K562 (cell line): ENCODE measurements at regions not wholly inside any gene's neighbourhood (a gene's known extent, or its start where the extent isn't known, plus 50 kb on each side); places are given as distances from the start of the nearest gene placed in this dataset.

Experiments used
- ATAC-seq: fragments of 200-7000 bp; cut with Tn5 transposase; 3 replicates; pipeline ENCODE4 v1.9.1; 2020; ENCODE audit warnings: moderate library complexity
- BruUV-seq: library from RNA; stranded (reverse); fragments of 400-500 nt; replicated peaks from 2 replicates; lab custom pipeline; 2021; lab: Mats Ljungman, UMichigan
- CTCF ChIA-PET: fragments of 300-600 bp; formaldehyde crosslinking; extraction: SDS; loops from one replicate; lab custom pipeline; 2021; ENCODE audit warnings: low intra/inter-chr PET ratio; lab: Yijun Ruan, JAX
- POLR2A ChIA-PET: fragments of 300-600, 350-650 bp; sonication (Branson Sonifier 250); formaldehyde crosslinking; extraction: SDS; loops from one replicate; lab custom pipeline; 2021; ENCODE audit warnings: antibody characterized with exemption, inconsistent platforms; lab: Yijun Ruan, JAX
- DNase-seq, 4 experiments: peaks; one replicate each; pipeline versions ENCODE4 v3.0.0 to v3.0.0-alpha.2; 2011 to 2018; ENCODE audit warnings: low spot score in 3 of 4, mixed read lengths in 3 of 4; ENCODE audit errors: extremely low read depth in 1 of 4
- FAIRE-seq: peaks from 2 replicates; lab custom pipeline; 2011; peaks lifted over from hg19 to GRCh38; lab: Jason Lieb, UNC
- H2AFZ ChIP-seq: 2 replicates; pipeline ENCODE4 v1.6.0; 2011; ENCODE audit warnings: low read depth, low read length, control low read depth, inconsistent platforms
- H3K27ac ChIP-seq: fragments of 200-600 bp; 3 replicates; pipeline ENCODE4 v1.8.0; 2011; ENCODE audit warnings: low read depth, mild to moderate bottlenecking, control low read depth, inconsistent platforms, low read length, moderate library complexity, mixed read lengths; ENCODE audit errors: extremely low read depth
- H3K27me3 ChIP-seq, 2 experiments: fragments of 300-600 bp in 1 of 2; 2 replicates in 1 of 2; 3 replicates in 1 of 2; pipeline versions ENCODE4 v1.6.0 to v1.8.0; 2011; ENCODE audit warnings: inconsistent platforms in 2 of 2, low read length in 2 of 2, mild to moderate bottlenecking in 1 of 2, mixed read lengths in 1 of 2, moderate library complexity in 1 of 2; ENCODE audit not compliant: control insufficient read depth in 2 of 2, insufficient read depth in 2 of 2
- H3K36me3 ChIP-seq: fragments of 300-600 bp; 3 replicates; pipeline ENCODE4 v1.8.0; 2011; ENCODE audit warnings: mild to moderate bottlenecking, low read length, inconsistent platforms; ENCODE audit not compliant: control insufficient read depth, insufficient read depth
- H3K4me1 ChIP-seq, 2 experiments: fragments of 200-600 bp in 1 of 2; replicated peaks in 1 of 2; 2 replicates in 1 of 2; 3 replicates in 1 of 2; pipeline versions ENCODE4 v1.5.1 to v1.8.0; 2011; ENCODE audit warnings: inconsistent platforms in 2 of 2, low read length in 2 of 2, mild to moderate bottlenecking in 1 of 2, mixed read lengths in 1 of 2, moderate library complexity in 1 of 2; ENCODE audit not compliant: control insufficient read depth in 2 of 2, insufficient read depth in 2 of 2
- H3K4me2 ChIP-seq: 2 replicates; pipeline ENCODE4 v1.6.1; 2011; ENCODE audit warnings: low read length, control low read depth, inconsistent platforms, mixed read lengths; ENCODE audit not compliant: insufficient read depth
- H3K4me3 ChIP-seq: fragments of 200-600 bp; sonication (generic), shearing (Covaris generic); 2 replicates; pipeline ENCODE4 v1.5.1; 2016; ENCODE audit warnings: control low read depth, inconsistent platforms
- H3K79me2 ChIP-seq: fragments of 200-600 bp; 3 replicates; pipeline ENCODE4 v1.8.0; 2011; ENCODE audit warnings: low read length, inconsistent platforms; ENCODE audit not compliant: control insufficient read depth, insufficient read depth
- H3K9ac ChIP-seq, 2 experiments: 2 replicates each; pipeline versions ENCODE4 v1.6.0 to v1.6.1; 2011; ENCODE audit warnings: low read depth in 2 of 2, low read length in 2 of 2, control low read depth in 1 of 2, inconsistent platforms in 1 of 2, mild to moderate bottlenecking in 1 of 2, mixed read lengths in 1 of 2; ENCODE audit not compliant: insufficient read depth in 1 of 2
- H3K9me1 ChIP-seq: one replicate; pipeline ENCODE4 v1.6.0; 2011; ENCODE audit warnings: inconsistent platforms, mild to moderate bottlenecking, low read length, moderate library complexity; ENCODE audit not compliant: control insufficient read depth, insufficient read depth
- H3K9me3 ChIP-seq: replicated peaks from 2 replicates; pipeline ENCODE4 v1.5.1; 2011; ENCODE audit warnings: low read depth, low read length, inconsistent platforms; ENCODE audit not compliant: control insufficient read depth, insufficient read depth
- H4K20me1 ChIP-seq: replicated peaks from 2 replicates; pipeline ENCODE4 v1.6.1; 2011; ENCODE audit warnings: low read length, inconsistent platforms, mixed read lengths; ENCODE audit not compliant: control insufficient read depth, insufficient read depth
- ATF1 ChIP-seq, 2 experiments: fragments of 450-650 bp in 1 of 2; IDR thresholded peaks; 2 replicates each; pipeline ENCODE4 v1.6.1; 2016; ENCODE audit warnings: missing compliant biosample characterization in 1 of 2, missing genetic modification characterization in 1 of 2
- ESRRB ChIP-seq: fragments of 250-450 bp; sonication (Bioruptor Pico); IDR thresholded peaks from 2 replicates; pipeline ENCODE4 v1.5.0; 2020; ENCODE audit warnings: mild to moderate bottlenecking, moderate library complexity, borderline replicate concordance
- GATAD2B ChIP-seq: fragments of 450-650 bp; IDR thresholded peaks from 2 replicates; pipeline ENCODE4 v1.6.1; 2017; ENCODE audit warnings: mild to moderate bottlenecking, borderline replicate concordance
- KAT8 ChIP-seq: fragments of 450-650 bp; IDR thresholded peaks from 2 replicates; pipeline ENCODE4 v1.6.1; 2016; ENCODE audit warnings: low read depth, mild to moderate bottlenecking
- MYNN ChIP-seq, 2 experiments: sonication (generic); formaldehyde crosslinking in 1 of 2; IDR thresholded peaks; 2 replicates each; pipeline versions ENCODE4 v1.5.0 to v1.6.1; 2016 to 2020; ENCODE audit warnings: antibody characterized with exemption in 1 of 2, missing genetic modification reagents in 1 of 2
- TEAD1 ChIP-seq, 2 experiments: fragments of 450-650 bp in 1 of 2; sonication (generic) in 1 of 2; formaldehyde crosslinking; IDR thresholded peaks; 2 replicates each; pipeline versions ENCODE4 v1.4.0 to v1.8.0; 2020 to 2022; ENCODE audit warnings: mild to moderate bottlenecking in 2 of 2, missing genetic modification reagents in 1 of 2
- YY1 ChIP-seq, 3 experiments: IDR thresholded peaks; 2 replicates each; pipeline ENCODE4 v1.6.1; 2011; ENCODE audit warnings: low read length in 2 of 3, mild to moderate bottlenecking in 2 of 3, moderate library complexity in 2 of 3, borderline replicate concordance in 1 of 3, control low read depth in 1 of 3, low read depth in 1 of 3; ENCODE audit not compliant: insufficient read depth in 3 of 3, insufficient replicate concordance in 2 of 3, control insufficient read depth in 1 of 3, insufficient read length in 1 of 3; ENCODE audit errors: extremely low read depth in 1 of 3
- ZBED1 ChIP-seq: IDR thresholded peaks from 2 replicates; pipeline ENCODE4 v1.6.1; 2014
- ZBTB7A ChIP-seq: IDR thresholded peaks from 2 replicates; pipeline ENCODE4 v1.6.1; 2011; ENCODE audit warnings: low read depth, mild to moderate bottlenecking, low read length, moderate library complexity, borderline replicate concordance; ENCODE audit not compliant: control insufficient read depth
- ZNF584 ChIP-seq: fragments of 200-800 bp; sonication (Bioruptor generic); IDR thresholded peaks from 2 replicates; pipeline ENCODE4 v1.6.1; 2016; ENCODE audit warnings: low read depth, mild to moderate bottlenecking, missing genetic modification characterization, missing compliant biosample characterization
- ZNF644 ChIP-seq: fragments of 200-800 bp; sonication (Bioruptor generic); IDR thresholded peaks from 2 replicates; pipeline ENCODE4 v1.6.1; 2016; ENCODE audit warnings: low read depth, missing genetic modification characterization, missing compliant biosample characterization
- ZNF668 ChIP-seq: fragments of 250-450 bp; sonication (Bioruptor Pico); IDR thresholded peaks from 2 replicates; pipeline ENCODE4 v1.8.0; 2022; ENCODE audit warnings: mild to moderate bottlenecking, inconsistent platforms
- ZNF717 ChIP-seq: fragments of 250-450 bp; sonication (Bioruptor Pico); IDR thresholded peaks from 2 replicates; pipeline ENCODE4 v1.5.0; 2021
- WGBS: fragments of 100-300 bp; shearing (Covaris generic); methylation state at CpG from one replicate; pipeline ENCODE4 v1.1.6; 2016; ENCODE audit warnings: low coverage, mixed read lengths; ENCODE audit not compliant: insufficient coverage; ENCODE audit errors: missing lambda C conversion rate; 5-methylcytosine and 5-hydroxymethylcytosine counted together
- in situ Hi-C: fragments of 300-500 bp; cut with MboI; formaldehyde crosslinking; loops from 4 replicates; pipeline ENCODE4 v1.15.0; 2018; ENCODE audit warnings: inconsistent platforms, mixed read lengths
- intact Hi-C: fragments of 100-400 bp; cut with micrococcal nuclease; formaldehyde crosslinking; loops from 2 replicates; pipeline ENCODE4 v1.14.2; 2022
- TF ChIP-seq, protein P1 (sequence below): fragments of 450-650 bp; formaldehyde crosslinking; IDR thresholded peaks from 2 replicates; pipeline ENCODE4 v1.4.0; 2020; ENCODE audit warnings: mild to moderate bottlenecking, moderate library complexity
- TF ChIP-seq, protein P2 (sequence below): IDR thresholded peaks from 2 replicates; pipeline ENCODE4 v1.6.1; 2011; ENCODE audit not compliant: insufficient read length; ENCODE audit errors: extremely low read depth
- TF ChIP-seq, protein P3 (sequence below): fragments of 250-450 bp; sonication (Bioruptor Pico); IDR thresholded peaks from 2 replicates; pipeline ENCODE4 v1.4.0; 2020; ENCODE audit warnings: mild to moderate bottlenecking, moderate library complexity

DNA sequence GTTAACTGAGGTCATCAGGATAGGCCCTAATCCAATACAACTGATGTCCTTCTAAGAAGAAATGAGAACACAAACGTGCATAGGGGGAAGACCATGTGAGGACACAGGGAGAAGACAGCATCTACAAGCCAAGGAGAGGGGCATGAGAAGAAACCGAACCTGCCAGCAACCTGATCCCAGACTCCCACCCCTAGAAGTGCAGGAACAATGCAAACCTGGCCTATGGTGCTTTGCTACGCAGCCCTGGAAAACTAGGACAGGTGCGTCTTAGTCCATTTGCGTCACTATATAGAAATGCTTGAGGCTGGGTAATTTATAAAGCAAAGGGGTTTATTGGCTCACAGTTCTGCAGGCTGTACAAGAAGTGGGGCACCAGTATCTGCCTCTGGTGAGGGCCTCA, 322.6 kb upstream of the ZNF32 start:
- no peaks in the 10 kb centered on the region for H3K36me3 ChIP-seq
- H3K27me3 ChIP-seq: peaks cover 2 to 23% of the 10 kb centered on the region in 2 experiments; a peak in 3 of 5 replicates
- H3K4me3 ChIP-seq: no peak overlapping the region
- H3K79me2 ChIP-seq: no peaks in the 10 kb centered on the region
- FAIRE-seq (no peak), DNase-seq (no peak), ATAC-seq (no peak)
- no peak overlapping the region for H2AFZ ChIP-seq
- ChIA-PET POLR2A (interaction anchor here (0.6 kb wide), 1 partner anchor 789 kb away, joined by 3 read pairs; no protein-coding TSS in a partner anchor), CTCF (no interaction called here)
- TF ChIP-seq GATAD2B (no peak), ZNF668 (CRISPR knock-in tag) (no peak), ZBTB7A (no peak), ATF1 (CRISPR knock-in tag; IDR thresholded peaks at IDR 0.05) (no peak), ATF1 (tag; IDR thresholded peaks at IDR 0.05) (no peak), KAT8 (no peak), ZNF717 (CRISPR knock-in tag) (no peak), ZNF584 (CRISPR knock-in tag) (no peak), TEAD1 (CRISPR knock-in tag; IDR thresholded peaks at IDR 0.05) (no peak), ZNF644 (tag) (no peak), YY1 (IDR thresholded peaks at IDR 0.05; ENCODE audit: borderline replicate concordance in 1 of 3, control insufficient read depth in 1 of 3, extremely low read depth in 1 of 3, insufficient read depth in 3 of 3, insufficient read length in 1 of 3, insufficient replicate concordance in 2 of 3, low read depth in 1 of 3, low read length in 2 of 3) (no peak), MYNN (IDR thresholded peaks at IDR 0.05) (no peak), MYNN (CRISPR knock-in tag; IDR thresholded peaks at IDR 0.05) (no peak), ZBED1 (no peak), ESRRB (CRISPR knock-in tag) (no peak)
- TF ChIP-seq, protein P1, sequence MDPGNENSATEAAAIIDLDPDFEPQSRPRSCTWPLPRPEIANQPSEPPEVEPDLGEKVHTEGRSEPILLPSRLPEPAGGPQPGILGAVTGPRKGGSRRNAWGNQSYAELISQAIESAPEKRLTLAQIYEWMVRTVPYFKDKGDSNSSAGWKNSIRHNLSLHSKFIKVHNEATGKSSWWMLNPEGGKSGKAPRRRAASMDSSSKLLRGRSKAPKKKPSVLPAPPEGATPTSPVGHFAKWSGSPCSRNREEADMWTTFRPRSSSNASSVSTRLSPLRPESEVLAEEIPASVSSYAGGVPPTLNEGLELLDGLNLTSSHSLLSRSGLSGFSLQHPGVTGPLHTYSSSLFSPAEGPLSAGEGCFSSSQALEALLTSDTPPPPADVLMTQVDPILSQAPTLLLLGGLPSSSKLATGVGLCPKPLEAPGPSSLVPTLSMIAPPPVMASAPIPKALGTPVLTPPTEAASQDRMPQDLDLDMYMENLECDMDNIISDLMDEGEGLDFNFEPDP (CRISPR knock-in tag): no peak
- TF ChIP-seq, protein P2, sequence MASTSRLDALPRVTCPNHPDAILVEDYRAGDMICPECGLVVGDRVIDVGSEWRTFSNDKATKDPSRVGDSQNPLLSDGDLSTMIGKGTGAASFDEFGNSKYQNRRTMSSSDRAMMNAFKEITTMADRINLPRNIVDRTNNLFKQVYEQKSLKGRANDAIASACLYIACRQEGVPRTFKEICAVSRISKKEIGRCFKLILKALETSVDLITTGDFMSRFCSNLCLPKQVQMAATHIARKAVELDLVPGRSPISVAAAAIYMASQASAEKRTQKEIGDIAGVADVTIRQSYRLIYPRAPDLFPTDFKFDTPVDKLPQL: no peak
- TF ChIP-seq, protein P3, sequence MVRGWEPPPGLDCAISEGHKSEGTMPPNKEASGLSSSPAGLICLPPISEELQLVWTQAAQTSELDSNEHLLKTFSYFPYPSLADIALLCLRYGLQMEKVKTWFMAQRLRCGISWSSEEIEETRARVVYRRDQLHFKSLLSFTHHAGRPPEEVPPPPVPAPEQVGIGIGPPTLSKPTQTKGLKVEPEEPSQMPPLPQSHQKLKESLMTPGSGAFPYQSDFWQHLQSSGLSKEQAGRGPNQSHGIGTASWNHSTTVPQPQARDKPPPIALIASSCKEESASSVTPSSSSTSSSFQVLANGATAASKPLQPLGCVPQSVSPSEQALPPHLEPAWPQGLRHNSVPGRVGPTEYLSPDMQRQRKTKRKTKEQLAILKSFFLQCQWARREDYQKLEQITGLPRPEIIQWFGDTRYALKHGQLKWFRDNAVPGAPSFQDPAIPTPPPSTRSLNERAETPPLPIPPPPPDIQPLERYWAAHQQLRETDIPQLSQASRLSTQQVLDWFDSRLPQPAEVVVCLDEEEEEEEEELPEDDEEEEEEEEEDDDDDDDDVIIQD (CRISPR knock-in tag): no peak
- H3K9me1 ChIP-seq: no peaks in the 10 kb centered on the region
- in situ Hi-C loops (no loop called here), intact Hi-C loops (no loop called here)
- WGBS: 1% methylated on average over 5 of the region's 5 CpGs
- H4K20me1 ChIP-seq: no peaks in the 10 kb centered on the region; the same call in 1 of the 2 replicates
- H3K4me1 ChIP-seq: no peaks in the 10 kb centered on the region
- no peak overlapping the region for H3K27ac ChIP-seq
- H3K4me2 ChIP-seq: no peak overlapping the region
- H3K9ac ChIP-seq: no peak overlapping the region
- no peaks in the 10 kb centered on the region for H3K9me3 ChIP-seq
- no TSS peak for BruUV-seq
